Neural cell (in vitro differentiated cells): ENCODE measurements at regions not wholly inside any gene's neighbourhood (a gene's known extent, or its start where the extent isn't known, plus 50 kb on each side); places are given as distances from the start of the nearest gene placed in this dataset.

Experiments
- H2AFZ ChIP-seq: fragments of 200-600, 300-800 bp; sonication (generic), shearing (Covaris generic); 2 replicates; pipeline ENCODE4 v1.6.0; 2014; ENCODE audit warnings: low read depth, mild to moderate bottlenecking, antibody characterized with exemption, low read length, moderate library complexity
- H3F3A ChIP-seq: fragments of 200-600 bp; shearing (Covaris generic); 2 replicates; pipeline ENCODE4 v1.6.1; 2016; ENCODE audit warnings: mild to moderate bottlenecking, moderate library complexity, mixed read lengths, antibody characterized with exemption, low read length; ENCODE audit not compliant: insufficient read depth, poor library complexity, severe bottlenecking
- H3K27ac ChIP-seq: fragments of 200-600, 300-800 bp; sonication (generic), shearing (Covaris generic); 2 replicates; pipeline ENCODE4 v1.5.1; 2014; ENCODE audit warnings: mild to moderate bottlenecking, low read length, moderate library complexity
- H3K27me3 ChIP-seq: fragments of 300-800, 200-600 bp; sonication (generic), shearing (Covaris generic); 2 replicates; pipeline ENCODE4 v1.6.0; 2014; ENCODE audit warnings: mild to moderate bottlenecking, low read depth, low read length, moderate library complexity; ENCODE audit not compliant: insufficient read depth
- H3K36me3 ChIP-seq: fragments of 300-800, 200-600 bp; sonication (generic), shearing (Covaris generic); 2 replicates; pipeline ENCODE4 v1.5.1; 2014; ENCODE audit warnings: mild to moderate bottlenecking, antibody characterized with exemption, low read length, moderate library complexity; ENCODE audit not compliant: insufficient read depth
- H3K4me2 ChIP-seq: fragments of 300-800, 200-600 bp; sonication (generic), shearing (Covaris generic); 2 replicates; pipeline ENCODE4 v1.6.0; 2014; ENCODE audit warnings: mild to moderate bottlenecking, low read length
- H3K4me3 ChIP-seq: fragments of 300-800, 200-600 bp; sonication (generic), shearing (Covaris generic); 2 replicates; pipeline ENCODE4 v1.5.1; 2014; ENCODE audit warnings: mild to moderate bottlenecking, low read length, moderate library complexity
- H3K79me2 ChIP-seq: fragments of 200-600 bp; shearing (Covaris generic); replicated peaks from 2 replicates; pipeline ENCODE4 v1.6.0; 2014; ENCODE audit warnings: mild to moderate bottlenecking, low read length, moderate library complexity; ENCODE audit not compliant: insufficient read depth
- H3K9ac ChIP-seq: fragments of 300-800, 200-600 bp; sonication (generic), shearing (Covaris generic); 2 replicates; pipeline ENCODE4 v1.6.1; 2016; ENCODE audit warnings: mild to moderate bottlenecking, low read length, mixed read lengths
- H3K9me2 ChIP-seq: fragments of 200-600 bp; shearing (Covaris generic); 2 replicates; pipeline ENCODE4 v1.6.1; 2016; ENCODE audit warnings: mild to moderate bottlenecking, low read length, mixed read lengths; ENCODE audit not compliant: insufficient read depth
- H3K9me3 ChIP-seq: fragments of 200-600, 300-800 bp; sonication (generic), shearing (Covaris generic); 2 replicates; pipeline ENCODE4 v1.6.1; 2016; ENCODE audit warnings: mild to moderate bottlenecking, mixed run types, low read length, moderate library complexity, mixed read lengths
- H4K20me1 ChIP-seq: fragments of 200-600 bp; shearing (Covaris generic); 2 replicates; pipeline ENCODE4 v1.6.1; 2016; ENCODE audit warnings: mild to moderate bottlenecking, mixed run types; ENCODE audit not compliant: insufficient read depth
- CTCF ChIP-seq: fragments of 450-650 bp; IDR thresholded peaks from 2 replicates; pipeline ENCODE4 v1.5.1; 2014; ENCODE audit warnings: antibody characterized with exemption, mild to moderate bottlenecking, moderate library complexity; ENCODE audit not compliant: poor library complexity, severe bottlenecking
- EP300 ChIP-seq: fragments of 450-650 bp; conservative IDR thresholded peaks from 2 replicates; pipeline ENCODE4 v1.6.1; 2014; ENCODE audit warnings: antibody characterized with exemption, mild to moderate bottlenecking, moderate library complexity; ENCODE audit not compliant: poor library complexity, severe bottlenecking
- EZH2 ChIP-seq: fragments of 200-600, 300-800 bp; shearing (Covaris generic), sonication (generic); IDR thresholded peaks from 2 replicates; pipeline ENCODE4 v1.6.1; 2014; ENCODE audit warnings: antibody characterized with exemption, low read length, borderline replicate concordance, mild to moderate bottlenecking; ENCODE audit not compliant: insufficient read depth, poor library complexity, severe bottlenecking
- MXI1 ChIP-seq: fragments of 450-650 bp; conservative IDR thresholded peaks from 2 replicates; pipeline ENCODE4 v1.6.1; 2014; ENCODE audit warnings: antibody characterized with exemption, mild to moderate bottlenecking; ENCODE audit not compliant: poor library complexity, severe bottlenecking
- POLR2AphosphoS5 ChIP-seq: IDR thresholded peaks from 2 replicates; pipeline ENCODE4 v1.6.1; 2012
- RAD21 ChIP-seq: fragments of 450-650 bp; conservative IDR thresholded peaks from 2 replicates; pipeline ENCODE4 v1.6.1; 2014; ENCODE audit warnings: antibody characterized with exemption, mild to moderate bottlenecking, moderate library complexity
- REST ChIP-seq: IDR thresholded peaks from 2 replicates; pipeline ENCODE4 v1.6.1; 2012; ENCODE audit warnings: borderline replicate concordance
- SMC3 ChIP-seq: fragments of 450-650 bp; conservative IDR thresholded peaks from 2 replicates; pipeline ENCODE4 v1.6.1; 2014; ENCODE audit warnings: antibody characterized with exemption, mild to moderate bottlenecking, moderate library complexity; ENCODE audit not compliant: poor library complexity
- TAF1 ChIP-seq: IDR thresholded peaks from 2 replicates; pipeline ENCODE4 v1.6.1; 2012; ENCODE audit warnings: low read depth

- no peak overlapping the region for H2AFZ ChIP-seq
- H3K9ac ChIP-seq = no peak overlapping the region
- no peaks in the 10 kb centered on the region for H4K20me1 ChIP-seq
- no peaks in the 10 kb centered on the region for H3F3A ChIP-seq
- TF ChIP-seq RAD21 = no peak
- no peak for TF ChIP-seq CTCF
- no peak for TF ChIP-seq MXI1
- TF ChIP-seq REST = no peak
- TF ChIP-seq SMC3 = no peak
- TF ChIP-seq POLR2AphosphoS5 = no peak
- no peak for TF ChIP-seq EP300
- no peak for TF ChIP-seq EZH2
- no peak for TF ChIP-seq TAF1
- H3K27me3 ChIP-seq = no peaks in the 10 kb centered on the region
- no peak overlapping the region for H3K4me2 ChIP-seq
- H3K9me2 ChIP-seq = no peaks in the 10 kb centered on the region
- H3K79me2 ChIP-seq = no peaks in the 10 kb centered on the region
- H3K9me3 ChIP-seq = no peaks in the 10 kb centered on the region
- no peaks in the 10 kb centered on the region for H3K36me3 ChIP-seq
- H3K4me3 ChIP-seq = no peak overlapping the region
- H3K27ac ChIP-seq = no peak overlapping the region
These were observed 77.2 kb upstream of the NEIL3 start for GRCh38 chr4:177232473-177232872.

GRCh38 chr4:177235026-177235425 lies 74.6 kb upstream of the NEIL3 start:
- Histone ChIP-seq H3K9me3 (no peaks in the 10 kb centered on the region), H3K4me3 (no peak overlapping the region), H3K79me2 (no peaks in the 10 kb centered on the region), H3F3A (no peaks in the 10 kb centered on the region), H2AFZ (no peak overlapping the region), H3K4me2 (no peak overlapping the region), H3K9me2 (no peaks in the 10 kb centered on the region), H3K36me3 (no peaks in the 10 kb centered on the region), H3K27me3 (no peaks in the 10 kb centered on the region), H3K9ac (no peak overlapping the region), H4K20me1 (no peaks in the 10 kb centered on the region), H3K27ac (no peak overlapping the region)
- TF ChIP-seq POLR2AphosphoS5 = no peak
- no peak for TF ChIP-seq TAF1
- no peak for TF ChIP-seq RAD21
- no peak for TF ChIP-seq CTCF
